HG02884 (cell line): ENCODE measurements at regions not wholly inside any gene's neighbourhood (a gene's known extent, or its start where the extent isn't known, plus 50 kb on each side); places are given as distances from the start of the nearest gene placed in this dataset.
A peak's percentile ranks its signal among the peaks of the same experiment; 100 is the strongest.

Experiments
- ATAC-seq: cut with Tn5 transposase; IDR thresholded peaks from one replicate; pipeline ENCODE4 v1.9.1; 2021; ENCODE audit warnings: mild to moderate bottlenecking, moderate library complexity; ENCODE audit not compliant: unreplicated experiment

DNA sequence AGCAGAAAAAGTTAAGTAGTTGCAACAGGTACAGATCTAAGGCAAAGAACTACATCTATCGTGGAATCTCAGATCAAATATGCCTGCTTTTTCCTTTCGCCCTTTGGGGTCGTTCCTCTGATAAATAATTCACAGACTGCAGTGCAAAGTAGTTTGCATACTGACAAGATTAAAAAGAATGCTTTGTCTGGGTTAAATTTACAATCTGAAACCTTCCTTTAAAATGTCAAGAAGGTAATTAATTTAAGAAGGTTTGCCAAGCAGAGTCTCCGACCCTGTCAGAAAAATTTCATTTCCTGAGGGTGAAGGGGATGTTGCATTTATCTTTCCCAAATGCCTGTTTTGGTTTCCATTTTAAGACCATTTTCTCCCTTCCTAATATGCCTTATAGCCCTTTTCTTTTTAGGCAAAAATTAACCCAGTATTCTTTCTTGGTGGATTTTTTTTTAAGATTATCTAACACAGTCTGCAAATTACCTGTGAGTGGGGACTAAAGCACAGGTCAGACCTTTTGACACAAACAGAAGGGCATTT, 406.9 kb downstream of the LRIG3 start:
- ATAC-seq = no peak

DNA sequence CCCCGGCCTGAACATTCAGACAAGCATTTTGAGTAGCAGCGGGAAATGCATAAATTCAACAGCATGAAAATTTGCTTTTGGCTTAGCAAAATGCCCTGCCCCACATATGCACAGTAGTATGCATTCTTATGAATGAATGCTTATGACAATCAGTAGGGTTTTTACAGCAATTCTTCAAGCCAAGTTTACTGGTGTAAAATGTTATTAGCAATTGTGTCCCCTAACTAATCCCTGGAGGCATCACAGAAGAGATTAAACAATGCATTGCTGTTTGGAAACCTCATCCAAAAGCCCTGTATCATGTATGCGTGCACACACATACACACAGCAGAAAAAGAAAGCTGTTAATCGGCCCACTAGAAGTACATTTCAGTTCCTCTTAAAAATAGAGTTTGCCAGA, 406.5 kb downstream of the LRIG3 start:
- ATAC-seq = no peak

- ATAC-seq = no peak
Observed at GRCh38 chr12:58519839-58520238, 400.5 kb downstream of the LRIG3 start.

GRCh38 chr12:58521152-58521551, 399.2 kb downstream of the LRIG3 start:
- no peak for ATAC-seq

GRCh38 chr12:58521796-58522195, 398.5 kb downstream of the LRIG3 start:
- ATAC-seq = no peak

DNA sequence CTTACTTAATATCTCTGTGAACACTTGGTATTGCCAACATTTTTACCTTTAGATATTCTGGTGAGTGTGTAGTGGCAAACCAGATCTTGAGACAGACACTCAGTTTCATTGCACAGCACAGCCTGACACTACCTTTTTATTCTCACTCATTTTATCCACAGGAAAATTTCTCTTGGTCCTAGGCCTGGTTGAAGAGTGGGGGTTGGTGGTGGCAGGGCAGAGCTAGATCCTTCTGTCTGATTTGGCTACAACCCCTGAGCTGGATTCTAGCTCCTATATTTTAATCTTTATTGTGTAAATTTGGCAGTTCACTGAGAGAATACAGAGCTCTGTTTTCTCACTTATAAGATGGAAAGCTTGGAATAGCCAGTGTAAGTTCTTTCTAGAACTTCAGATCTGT, 396.9 kb downstream of the LRIG3 start:
- ATAC-seq = no peak

DNA sequence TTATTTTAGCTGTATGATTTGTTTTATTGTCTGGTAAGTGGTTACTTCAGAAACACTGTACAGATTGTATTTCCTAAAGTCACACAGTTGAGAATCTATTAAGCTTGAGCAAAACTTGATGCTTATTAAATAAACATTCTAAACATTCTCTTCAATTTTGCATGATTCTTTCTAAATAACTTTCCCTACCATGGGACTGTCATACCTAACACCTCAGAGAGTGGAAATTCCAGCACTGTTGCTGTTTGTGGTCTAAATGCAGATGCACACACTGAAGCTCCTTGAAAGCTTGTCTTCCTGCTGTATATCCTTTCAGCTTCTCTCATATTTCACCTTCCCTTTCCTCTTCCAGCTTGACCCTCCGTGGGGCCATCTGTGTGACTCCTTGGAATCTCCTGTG, 392.0 kb downstream of the LRIG3 start:
- ATAC-seq = no peak

GRCh38 chr12:58529114-58529665, 391.1 kb downstream of the LRIG3 start:
- ATAC-seq = no peak

DNA sequence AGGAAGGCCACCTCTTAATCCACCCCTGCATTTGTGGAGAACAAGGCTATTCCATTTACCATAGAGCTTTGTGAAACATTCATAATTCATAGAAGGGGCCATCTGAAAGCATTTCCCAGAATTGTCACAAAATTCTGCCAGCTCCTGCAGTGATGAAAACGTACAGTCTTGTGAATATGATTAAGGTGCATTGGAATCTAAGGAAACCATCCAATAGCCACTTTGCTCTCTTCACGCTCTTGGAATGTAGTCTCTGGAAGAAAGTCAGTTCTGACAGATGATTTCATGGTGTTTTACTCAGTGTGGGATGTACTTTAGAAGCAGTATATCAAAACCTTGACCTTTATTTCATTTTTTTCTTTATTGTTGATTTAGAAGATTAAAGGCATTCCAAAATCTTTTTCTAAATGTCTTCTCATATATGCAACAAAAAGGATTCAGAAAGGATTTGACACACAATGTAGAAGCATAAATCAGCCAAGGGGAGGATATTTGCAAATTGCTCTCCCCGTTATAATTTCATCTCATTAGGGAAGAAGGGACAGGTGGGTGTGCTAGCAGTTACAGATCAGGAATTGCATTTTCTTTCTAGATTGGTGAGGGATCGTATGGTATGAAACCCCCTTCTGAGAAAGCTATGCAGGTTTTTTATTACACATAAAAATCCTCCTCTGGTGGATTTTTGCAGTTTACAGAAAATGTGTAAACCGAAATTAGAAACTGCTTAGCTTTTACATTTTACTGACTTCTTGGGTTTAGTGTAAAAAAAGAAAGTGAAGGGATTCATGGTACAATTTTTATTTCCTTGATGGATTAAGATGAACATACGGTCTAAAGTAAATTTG, 390.2 kb downstream of the LRIG3 start:
- ATAC-seq = no peak

- ATAC-seq = no peak
Observed at GRCh38 chr12:58530742-58531062, 389.6 kb downstream of the LRIG3 start.

DNA sequence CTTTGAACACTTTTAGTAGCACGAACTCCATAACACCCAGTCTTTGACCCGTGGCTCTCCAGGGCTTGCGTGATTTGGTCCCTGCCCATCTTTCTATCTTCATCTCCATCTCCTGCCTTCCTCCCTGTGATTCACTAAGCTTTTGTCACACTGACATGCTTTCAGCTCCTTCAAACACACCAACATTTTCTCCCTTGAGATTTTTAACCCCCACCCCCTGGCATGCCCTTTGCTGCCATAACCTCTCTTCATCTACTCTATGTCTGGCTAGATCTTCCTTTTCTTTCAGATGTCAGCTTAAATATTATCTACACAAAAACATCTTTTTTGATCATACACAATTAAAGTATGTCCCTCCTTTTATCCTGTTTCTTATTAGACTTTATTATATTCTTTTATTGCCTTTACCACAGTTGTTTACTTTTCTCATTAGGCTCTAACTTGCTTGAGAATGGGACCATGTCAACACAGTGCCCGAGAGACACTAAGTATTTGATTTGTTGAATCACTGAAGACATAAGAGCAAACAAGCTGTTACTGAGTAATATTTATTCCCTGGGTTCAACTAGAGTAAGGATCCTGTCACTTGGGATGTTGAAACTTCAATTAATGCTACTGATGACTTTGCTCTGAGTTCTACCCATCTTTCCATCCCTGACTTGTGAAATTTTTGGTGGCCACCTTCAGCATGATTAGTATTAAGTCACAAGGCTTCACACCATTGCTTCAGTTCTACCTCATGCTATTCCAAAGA, 387.3 kb downstream of the LRIG3 start:
- ATAC-seq = no peak

DNA sequence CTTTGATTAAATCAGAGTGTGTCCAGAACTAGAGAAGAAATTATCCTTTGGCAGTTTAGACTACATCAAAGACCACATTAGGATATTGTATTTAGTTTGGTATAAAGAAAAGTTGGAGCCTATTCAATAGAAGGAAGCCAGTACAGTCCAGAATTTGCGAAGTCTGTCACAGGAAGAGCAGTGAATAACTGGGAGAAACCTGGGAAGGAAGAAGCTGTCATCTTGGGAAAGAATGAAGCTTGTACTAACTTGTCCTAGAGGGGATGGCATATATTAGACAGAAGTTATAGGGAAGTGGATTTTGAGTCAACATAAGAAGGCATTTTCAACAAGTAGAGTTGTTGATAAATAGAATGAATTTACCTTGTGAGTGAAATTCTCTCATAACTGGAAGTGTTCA, 386.7 kb downstream of the LRIG3 start:
- ATAC-seq = no peak

DNA sequence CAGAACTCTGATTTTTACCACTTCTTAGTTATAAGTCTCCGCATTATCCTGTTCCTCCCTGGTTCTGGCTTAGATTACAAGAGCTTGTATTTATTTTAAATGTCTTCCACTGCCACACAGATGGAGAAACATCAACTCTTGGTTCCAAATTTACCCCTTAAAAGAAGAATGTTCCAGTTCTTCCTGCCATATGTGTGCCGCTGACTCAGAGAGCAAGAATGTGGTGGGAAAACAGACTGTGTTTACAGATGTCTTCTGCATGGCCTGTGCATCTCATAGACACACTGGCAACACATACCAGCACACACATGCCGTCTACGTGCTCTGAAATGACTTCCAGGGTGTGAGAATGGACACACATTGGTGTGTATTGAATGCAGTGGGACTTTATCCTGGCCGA, 383.0 kb downstream of the LRIG3 start:
- ATAC-seq = no peak

DNA sequence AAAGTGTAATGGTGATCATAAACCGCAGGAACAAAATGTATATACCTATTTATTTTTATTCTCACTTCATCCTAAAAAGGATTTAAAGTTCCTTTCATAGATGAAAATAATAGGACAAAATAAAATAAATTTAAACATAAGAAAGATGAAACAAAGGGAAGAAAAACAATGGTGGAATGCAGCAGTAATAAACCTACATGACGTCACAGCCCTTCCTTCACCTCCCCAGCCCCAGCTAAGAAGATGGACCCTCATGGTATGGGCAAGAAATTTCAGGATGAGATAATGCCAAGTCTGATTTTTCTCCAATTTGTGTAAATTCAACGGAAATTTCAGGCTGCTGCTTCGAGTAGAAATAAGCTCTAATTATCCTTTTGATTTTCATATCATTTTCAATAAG, 381.0 kb downstream of the LRIG3 start:
- no peak for ATAC-seq

DNA sequence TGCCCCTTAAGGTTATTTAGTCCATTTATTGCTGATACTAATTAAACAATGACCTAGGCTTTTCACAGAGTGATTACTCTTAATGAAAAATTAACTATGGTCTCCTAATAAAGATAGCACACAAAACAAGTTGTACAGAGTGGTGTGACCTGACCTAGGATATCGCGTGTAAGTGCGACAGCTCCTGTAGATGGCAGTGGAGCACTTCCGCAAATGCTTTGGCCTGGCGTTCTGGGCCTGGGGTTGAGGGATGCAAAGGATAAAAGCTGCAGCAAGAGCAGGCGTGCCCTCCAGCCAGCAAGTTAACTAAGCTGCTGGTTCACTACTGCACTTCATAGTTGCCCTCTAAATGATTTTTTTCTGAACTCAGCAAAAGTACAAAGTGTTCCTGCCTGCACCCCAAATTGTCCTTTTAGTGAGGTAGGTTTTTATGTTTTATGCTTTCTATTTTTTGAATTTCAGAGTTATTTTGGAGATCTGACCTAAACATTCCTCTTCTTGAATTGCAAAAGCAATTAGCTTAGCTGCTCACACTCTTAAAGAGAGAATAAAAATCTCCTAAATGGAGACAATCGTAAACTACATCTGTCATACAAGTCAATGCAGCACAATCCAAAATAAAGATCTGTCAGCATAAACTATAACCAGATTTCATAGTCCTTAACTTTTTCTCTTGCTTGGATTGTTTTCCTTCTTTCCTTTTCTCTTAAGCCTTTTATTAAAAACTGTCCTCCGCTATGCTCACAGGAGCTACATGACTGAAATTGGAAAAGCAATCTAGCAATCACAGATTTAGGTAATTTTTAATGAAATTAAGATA, 379.6 kb downstream of the LRIG3 start:
- ATAC-seq = peak; percentile 92

DNA sequence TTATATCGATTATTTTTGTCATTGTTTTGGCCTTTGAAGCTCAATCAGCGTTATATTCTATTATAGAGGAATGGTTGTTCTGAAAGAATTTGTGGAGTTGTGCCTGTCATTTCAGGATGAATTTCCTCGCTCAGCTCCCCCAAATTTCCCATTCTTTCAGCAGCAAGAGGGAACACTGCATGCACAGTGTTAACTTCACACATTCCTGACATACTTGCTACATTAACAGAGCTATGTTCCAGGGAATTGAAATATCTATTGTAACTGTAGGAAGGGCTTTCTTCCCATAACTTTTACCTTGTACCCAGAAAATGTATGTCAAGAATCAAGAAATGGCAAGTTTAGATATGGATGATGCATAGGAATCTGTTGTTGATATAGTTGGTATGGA, 379.0 kb downstream of the LRIG3 start:
- no peak for ATAC-seq

GRCh38 chr12:58544281-58544680, 376.0 kb downstream of the LRIG3 start:
- ATAC-seq = no peak

- ATAC-seq = no peak
Observed at GRCh38 chr12:58547217-58547616, 373.1 kb downstream of the LRIG3 start.

DNA sequence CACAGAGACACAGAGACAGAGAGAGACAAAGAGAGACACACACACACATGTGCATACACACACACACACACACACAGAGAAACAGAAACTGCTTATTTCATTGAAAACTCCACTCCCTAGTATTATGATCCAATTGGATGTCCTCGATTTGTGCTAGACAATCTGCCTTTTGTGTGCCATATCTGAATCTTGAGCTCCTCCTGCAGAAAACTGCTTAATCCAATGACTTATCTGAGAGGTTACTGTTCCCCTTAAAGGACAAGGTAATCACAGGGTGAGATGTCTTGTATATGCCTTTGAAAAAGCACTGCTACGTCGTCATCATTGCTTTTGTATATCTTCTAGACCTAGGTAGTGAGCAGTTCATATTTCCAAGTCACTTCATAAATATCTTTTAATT, 371.5 kb downstream of the LRIG3 start:
- ATAC-seq = no peak

DNA sequence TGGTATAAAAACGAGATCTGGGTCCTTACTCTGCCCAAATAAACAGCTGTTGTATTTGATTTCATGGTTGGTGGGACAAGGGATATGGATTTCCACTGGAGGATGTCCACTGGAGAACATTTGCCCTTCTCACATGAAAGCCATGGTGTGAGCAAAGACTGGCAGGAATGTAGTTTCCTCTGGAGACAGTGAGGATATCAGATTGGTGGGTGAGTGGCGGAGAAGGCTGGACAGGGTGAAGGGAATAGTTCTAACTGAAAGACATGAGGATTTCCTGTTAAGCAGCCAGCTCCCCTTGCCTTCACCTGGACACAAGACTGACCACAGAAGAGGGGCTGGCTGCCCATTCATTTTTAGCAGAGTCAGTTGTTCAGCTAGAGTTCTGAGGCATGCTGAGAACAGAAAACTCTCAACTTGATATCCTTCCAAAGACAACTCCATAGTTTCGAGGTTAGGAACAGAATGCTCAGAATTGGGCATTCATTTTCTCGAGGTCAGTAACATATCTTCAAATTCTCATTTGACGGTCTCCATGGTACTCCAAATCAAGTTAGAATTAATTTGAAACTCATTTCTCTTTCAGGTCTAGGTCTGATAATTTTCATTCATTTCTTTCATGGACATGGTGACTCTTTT, 365.7 kb downstream of the LRIG3 start:
- ATAC-seq = no peak

DNA sequence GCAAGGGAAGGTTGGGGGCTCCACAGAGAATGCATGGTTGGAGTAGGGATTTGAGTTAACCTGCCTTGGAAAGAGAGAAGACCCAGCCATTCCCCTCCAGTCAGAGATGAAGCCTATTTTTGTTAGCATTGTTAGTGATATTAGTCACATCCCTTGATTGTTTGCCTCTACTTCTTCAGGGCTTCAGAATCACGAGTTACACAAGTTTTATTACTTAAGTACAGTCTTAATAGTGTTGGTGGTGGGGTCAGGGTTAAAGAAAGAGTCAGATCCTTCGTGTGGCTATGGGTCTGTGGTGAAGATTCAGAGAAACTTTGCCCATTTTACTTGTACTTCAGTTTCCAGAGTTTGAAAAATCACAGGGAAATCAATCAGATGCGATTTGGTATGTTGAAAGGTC, 363.1 kb downstream of the LRIG3 start:
- ATAC-seq = no peak
